BLaER1 treated with 17β-estradiol and CSF1 and Interleukin-3, amounts not matched to agents 10 nM and 100 nM (cell line): ENCODE measurements at regions not wholly inside any gene's neighbourhood (a gene's known extent, or its start where the extent isn't known, plus 50 kb on each side); places are given as distances from the start of the nearest gene placed in this dataset.
"Not testable (repeated sequence)": the region's sequence is repeated elsewhere in the genome, so short reads cannot be mapped to it uniquely, and the experiment has no call there.

Source experiments
- H3K27ac ChIP-seq, 11 experiments: shearing (Covaris generic); formaldehyde crosslinking; 2 replicates each; pipeline ENCODE4 v1.8.1; 2022
- H3K27me3 ChIP-seq, 11 experiments: shearing (Covaris generic); formaldehyde crosslinking; 2 replicates each; pipeline ENCODE4 v1.8.1; 2022
- H3K36me3 ChIP-seq, 11 experiments: shearing (Covaris generic); formaldehyde crosslinking; 2 replicates each; pipeline ENCODE4 v1.8.1; 2022
- H3K4me1 ChIP-seq, 10 experiments: shearing (Covaris generic); formaldehyde crosslinking; 2 replicates each; pipeline ENCODE4 v1.8.1; 2022
- H3K4me2 ChIP-seq, 11 experiments: shearing (Covaris generic); formaldehyde crosslinking; 2 replicates each; pipeline ENCODE4 v1.8.1; 2022
- H3K4me3 ChIP-seq, 10 experiments: shearing (Covaris generic); formaldehyde crosslinking; 2 replicates each; pipeline ENCODE4 v1.8.1; 2022
- H3K9ac ChIP-seq, 11 experiments: shearing (Covaris generic); formaldehyde crosslinking; 2 replicates each; pipeline ENCODE4 v1.8.1; 2022
- H3K9me3 ChIP-seq, 11 experiments: shearing (Covaris generic); formaldehyde crosslinking; replicated peaks in 1 of 11; 2 replicates each; pipeline ENCODE4 v1.8.1; 2022
- H4K20me1 ChIP-seq, 11 experiments: shearing (Covaris generic); formaldehyde crosslinking; 2 replicates each; pipeline ENCODE4 v1.8.1; 2022

DNA sequence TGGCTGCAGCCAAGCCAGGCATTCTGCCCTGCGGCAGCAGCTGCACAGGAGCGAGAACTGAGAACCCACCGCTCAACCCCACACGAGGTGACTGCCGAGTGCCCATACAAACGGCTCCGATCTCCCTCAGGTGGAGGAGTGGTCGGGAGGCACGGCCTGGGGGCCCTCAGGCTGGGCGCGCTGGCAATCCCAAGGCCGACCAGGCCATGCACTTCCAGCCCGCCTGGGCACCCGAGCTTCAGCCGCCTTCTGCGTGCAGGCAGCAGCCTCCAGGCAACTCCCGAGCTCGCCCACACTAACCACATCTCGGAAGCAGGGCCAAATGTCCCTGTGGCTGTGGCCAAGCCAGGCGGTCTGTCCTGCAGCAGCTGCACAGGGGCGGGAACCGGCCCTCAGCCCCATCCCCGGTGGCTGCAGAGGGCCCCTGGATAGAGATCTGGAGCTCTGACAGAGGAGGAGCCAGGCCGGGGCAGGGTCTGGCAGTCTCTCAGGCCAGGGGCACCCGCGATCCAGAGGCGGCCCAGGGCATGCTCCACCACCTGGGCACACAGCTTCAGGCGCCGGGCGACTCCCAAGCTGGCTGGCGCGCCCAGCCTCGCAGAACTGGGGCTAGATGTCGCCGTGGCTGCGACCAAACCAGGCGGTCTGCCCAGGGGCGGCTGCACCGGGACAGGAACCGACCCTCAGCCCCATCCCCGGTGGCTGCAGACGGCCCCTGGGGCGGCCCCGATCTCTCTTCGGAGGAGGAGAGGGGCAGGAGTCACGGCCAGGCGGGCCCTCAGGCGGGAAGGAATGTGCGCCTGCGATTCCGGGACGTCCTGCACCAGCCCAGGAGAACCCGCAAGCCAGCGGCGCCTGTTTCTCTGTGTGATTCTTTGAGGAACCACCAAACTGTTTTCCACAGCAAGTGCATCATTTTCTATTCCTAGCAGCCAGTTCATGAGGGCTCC lies 538.0 kb downstream of the CWH43 start:
- not testable (repeated sequence) for H3K36me3 ChIP-seq, H3K4me1 ChIP-seq, H3K27me3 ChIP-seq, H3K9ac ChIP-seq, H3K27ac ChIP-seq, H4K20me1 ChIP-seq, H3K4me2 ChIP-seq, H3K4me3 ChIP-seq
- H3K9me3 ChIP-seq, result peaks cover 7 to 18% (median 13%) of the 10 kb centered on the region in 11 experiments; a peak in 20 of 22 replicates

DNA sequence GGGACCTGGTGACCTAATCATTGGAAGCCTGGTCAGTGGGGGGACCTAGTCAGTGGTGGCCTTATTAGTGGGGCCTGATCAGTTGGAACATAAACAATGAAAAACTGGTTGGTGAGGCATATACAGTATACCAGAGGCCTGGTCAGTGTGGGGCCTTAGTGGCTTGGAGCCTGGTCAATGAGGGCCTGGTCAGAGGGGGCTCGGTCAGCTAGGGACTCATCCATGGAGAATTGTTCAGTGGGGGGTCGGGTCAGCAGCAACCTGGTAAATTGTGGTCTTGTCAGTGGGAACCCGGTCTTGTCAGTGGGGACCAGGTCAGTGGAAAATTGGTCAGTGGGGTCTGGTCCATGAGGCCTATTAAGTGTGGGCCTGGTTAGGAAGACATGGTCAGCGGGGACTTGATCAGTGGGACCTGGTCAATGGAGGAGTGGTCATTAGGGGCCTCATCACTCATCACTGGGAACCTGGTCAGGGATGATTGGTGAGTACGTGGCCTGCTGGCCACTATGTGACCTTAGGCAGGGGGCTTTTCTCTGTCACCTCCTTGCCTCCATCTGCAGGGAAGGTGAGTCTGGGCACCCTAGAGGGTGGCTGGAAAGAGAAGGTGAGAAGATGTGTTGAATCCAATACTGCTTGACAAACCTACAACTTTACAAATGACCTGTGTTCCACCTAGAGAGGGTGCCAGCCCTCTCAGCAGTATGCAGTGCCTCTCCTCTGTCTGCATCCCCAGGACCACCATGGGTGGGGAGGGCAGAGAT lies 573.0 kb downstream of the CWH43 start:
- not testable (repeated sequence) for H3K9ac ChIP-seq, H3K36me3 ChIP-seq, H3K4me2 ChIP-seq, H3K27ac ChIP-seq, H3K4me1 ChIP-seq, H4K20me1 ChIP-seq, H3K27me3 ChIP-seq, H3K4me3 ChIP-seq
- H3K9me3 ChIP-seq, result peaks cover 0 to 12% (median 6%) of the 10 kb centered on the region in 11 experiments; a peak in 10 of 22 replicates

GRCh38 chr4:49560131-49560816 lies 574.2 kb downstream of the CWH43 start:
- not testable (repeated sequence) for H3K36me3 ChIP-seq, H3K9me3 ChIP-seq, H3K9ac ChIP-seq, H3K27ac ChIP-seq, H3K4me1 ChIP-seq, H4K20me1 ChIP-seq, H3K4me2 ChIP-seq, H3K27me3 ChIP-seq, H3K4me3 ChIP-seq

DNA sequence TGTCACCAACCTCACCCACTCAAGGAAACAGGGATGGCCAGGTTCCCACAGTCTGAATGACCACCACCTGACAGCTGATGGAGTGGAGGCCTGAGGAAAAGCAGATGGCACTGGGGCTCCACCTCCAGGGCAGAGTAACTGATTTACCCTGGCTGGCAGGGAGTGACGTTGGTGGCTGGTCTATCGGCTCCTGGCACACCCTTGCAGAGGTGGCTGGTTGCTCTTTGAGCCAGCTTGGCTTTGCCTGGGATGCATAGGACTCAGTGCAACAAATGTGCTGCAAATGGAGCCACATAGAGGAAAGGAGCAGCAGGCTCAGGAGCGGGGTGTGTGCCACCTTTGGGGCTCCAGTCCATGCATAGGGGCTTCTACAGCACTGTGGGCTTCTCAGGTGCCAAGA lies 574.8 kb downstream of the CWH43 start:
- H3K36me3 ChIP-seq, H3K27ac ChIP-seq, H3K9me3 ChIP-seq, H3K4me1 ChIP-seq, H3K9ac ChIP-seq, H4K20me1 ChIP-seq, H3K4me2 ChIP-seq, H3K4me3 ChIP-seq, H3K27me3 ChIP-seq: not testable (repeated sequence)

DNA sequence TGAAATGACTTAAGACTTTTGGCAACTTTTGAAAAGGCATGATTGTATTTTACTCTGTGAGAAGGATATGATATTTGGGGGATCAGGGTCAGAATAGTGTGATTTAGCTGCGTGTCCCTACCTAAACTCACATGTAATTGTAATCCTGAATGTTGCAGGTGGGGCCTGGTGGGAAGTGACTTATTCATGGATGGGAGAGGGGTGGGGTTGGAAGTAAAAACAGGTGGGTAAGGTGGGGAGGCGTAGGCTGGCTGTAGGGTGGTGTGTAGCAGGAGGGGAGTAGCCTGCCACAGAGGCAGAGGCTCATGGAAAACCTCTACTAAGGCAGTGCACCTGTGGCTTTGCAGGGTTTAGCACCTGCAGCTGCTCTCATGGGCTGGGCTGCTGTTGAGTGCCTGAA lies 584.2 kb downstream of the CWH43 start:
- H3K4me1 ChIP-seq, H3K36me3 ChIP-seq, H3K27me3 ChIP-seq, H3K4me2 ChIP-seq, H4K20me1 ChIP-seq, H3K9ac ChIP-seq, H3K27ac ChIP-seq, H3K4me3 ChIP-seq: not testable (repeated sequence)
- peaks cover 0 to 12% (median 2%) of the 10 kb centered on the region in 11 experiments; a peak in 6 of 22 replicates for H3K9me3 ChIP-seq

DNA sequence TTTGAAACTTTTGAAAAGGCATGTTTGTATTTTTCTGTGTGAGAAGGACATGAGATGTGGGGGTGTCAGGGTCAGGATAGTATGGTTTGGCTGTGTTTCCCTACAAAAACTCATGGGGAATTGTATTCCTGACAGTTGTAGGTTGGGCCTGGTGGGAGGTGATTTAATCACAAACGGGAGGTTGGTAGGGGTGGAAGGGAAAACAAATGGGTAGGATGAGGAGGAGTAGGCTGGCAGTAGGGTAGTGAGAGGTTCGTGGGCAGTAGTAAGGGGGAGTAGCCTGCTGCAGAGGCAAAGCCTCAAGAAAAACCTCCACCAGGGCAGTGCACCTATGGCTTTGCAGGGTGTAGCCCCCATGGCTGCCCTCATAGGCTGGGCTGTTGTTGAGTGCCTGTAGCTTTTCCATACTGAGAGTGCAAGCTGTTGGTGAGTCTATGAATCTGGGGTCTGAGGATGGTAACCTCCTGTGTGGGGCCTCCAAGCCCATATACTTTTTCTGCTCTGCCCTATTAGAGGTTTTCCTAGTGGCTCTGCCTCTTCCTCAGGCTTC lies 587.7 kb downstream of the CWH43 start:
- not testable (repeated sequence) for H3K27ac ChIP-seq, H4K20me1 ChIP-seq, H3K4me2 ChIP-seq, H3K27me3 ChIP-seq, H3K9ac ChIP-seq, H3K36me3 ChIP-seq, H3K4me3 ChIP-seq, H3K4me1 ChIP-seq
- peaks cover 5 to 23% (median 12%) of the 10 kb centered on the region in 11 experiments; a peak in 21 of 22 replicates for H3K9me3 ChIP-seq

- H3K27me3 ChIP-seq, H3K4me3 ChIP-seq, H4K20me1 ChIP-seq, H3K4me2 ChIP-seq, H3K4me1 ChIP-seq, H3K9ac ChIP-seq, H3K36me3 ChIP-seq, H3K27ac ChIP-seq: not testable (repeated sequence)
- peaks cover 9 to 30% (median 18%) of the 10 kb centered on the region in 11 experiments; a peak in 21 of 22 replicates for H3K9me3 ChIP-seq
Measured at GRCh38 chr4:49575250-49575649, 589.2 kb downstream of the CWH43 start.

GRCh38 chr4:49578371-49578770 lies 592.3 kb downstream of the CWH43 start:
- not testable (repeated sequence) for H3K4me3 ChIP-seq, H3K36me3 ChIP-seq, H3K4me1 ChIP-seq, H3K4me2 ChIP-seq, H3K27ac ChIP-seq, H3K9ac ChIP-seq, H3K27me3 ChIP-seq, H4K20me1 ChIP-seq
- H3K9me3 ChIP-seq, result peaks cover 9 to 31% (median 18%) of the 10 kb centered on the region in 11 experiments; a peak in 21 of 22 replicates

GRCh38 chr4:49578899-49579298 lies 592.8 kb downstream of the CWH43 start:
- H4K20me1 ChIP-seq, H3K27me3 ChIP-seq, H3K9ac ChIP-seq, H3K27ac ChIP-seq, H3K36me3 ChIP-seq, H3K4me1 ChIP-seq, H3K4me3 ChIP-seq, H3K4me2 ChIP-seq: not testable (repeated sequence)
- peaks cover 9 to 31% (median 16%) of the 10 kb centered on the region in 11 experiments; a peak in 21 of 22 replicates for H3K9me3 ChIP-seq

GRCh38 chr4:49580166-49580565 lies 594.1 kb downstream of the CWH43 start:
- peaks cover 9 to 31% (median 16%) of the 10 kb centered on the region in 11 experiments; a peak in 21 of 22 replicates for H3K9me3 ChIP-seq

GRCh38 chr4:49588401-49588800 lies 602.3 kb downstream of the CWH43 start:
- H3K36me3 ChIP-seq, H3K4me1 ChIP-seq, H3K27me3 ChIP-seq, H3K4me3 ChIP-seq, H3K4me2 ChIP-seq, H3K27ac ChIP-seq, H3K9ac ChIP-seq, H4K20me1 ChIP-seq, H3K9me3 ChIP-seq: not testable (repeated sequence)

More at GRCh38 chr4:49580166-49580565, 594.1 kb downstream of the CWH43 start:
- not testable (repeated sequence) for H3K9ac ChIP-seq, H3K4me2 ChIP-seq, H4K20me1 ChIP-seq, H3K27ac ChIP-seq, H3K4me1 ChIP-seq, H3K27me3 ChIP-seq, H3K36me3 ChIP-seq, H3K4me3 ChIP-seq

DNA sequence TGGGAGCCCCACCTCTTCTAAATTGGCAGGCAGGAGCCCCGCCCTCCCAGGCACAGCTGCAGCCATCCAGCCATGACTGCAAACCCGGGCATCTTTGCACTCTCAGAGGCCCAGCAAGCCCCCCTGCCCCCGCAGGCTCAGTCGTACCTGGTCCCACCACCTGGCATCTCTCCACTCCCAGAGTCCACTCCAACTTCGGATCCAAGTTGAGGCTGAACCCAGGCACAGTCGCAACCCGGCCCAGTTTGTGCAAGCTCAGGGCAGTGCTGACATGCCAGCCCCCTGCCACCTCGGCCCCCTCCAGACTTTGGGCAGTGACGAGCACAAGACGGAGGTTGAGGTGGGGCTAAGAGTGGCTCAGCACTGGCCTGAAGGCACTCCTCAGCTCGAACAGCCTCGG lies 632.4 kb downstream of the CWH43 start:
- peaks cover 8 to 32% (median 19%) of the 10 kb centered on the region in 11 experiments; a peak in 18 of 22 replicates for H3K9me3 ChIP-seq
- not testable (repeated sequence) for H3K4me3 ChIP-seq, H3K4me1 ChIP-seq, H3K4me2 ChIP-seq, H3K27ac ChIP-seq, H3K9ac ChIP-seq, H4K20me1 ChIP-seq, H3K36me3 ChIP-seq, H3K27me3 ChIP-seq

DNA sequence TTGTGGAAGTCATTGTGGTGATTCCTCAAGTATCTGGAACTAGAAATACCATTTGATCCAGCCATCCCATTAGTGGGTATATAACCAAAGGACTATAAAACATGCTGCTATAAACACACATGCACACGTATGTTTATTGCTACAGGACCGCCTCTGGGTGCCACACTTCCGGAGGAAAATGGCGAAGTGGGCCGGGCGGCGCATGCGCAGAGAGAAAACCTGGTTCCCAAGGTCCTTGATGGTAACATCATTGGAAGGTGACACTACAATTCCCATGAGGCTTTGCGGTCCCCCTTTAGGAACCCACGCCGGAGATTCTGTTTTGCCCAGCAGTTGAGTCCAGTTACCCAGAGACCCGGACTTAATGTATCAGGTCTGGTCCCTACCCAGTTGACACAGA lies 640.4 kb downstream of the CWH43 start:
- H3K27ac ChIP-seq, H3K27me3 ChIP-seq, H3K9ac ChIP-seq, H3K4me2 ChIP-seq, H3K4me1 ChIP-seq, H3K36me3 ChIP-seq, H4K20me1 ChIP-seq, H3K4me3 ChIP-seq: not testable (repeated sequence)
- peaks cover 5 to 23% (median 13%) of the 10 kb centered on the region in 11 experiments; a peak in 17 of 22 replicates for H3K9me3 ChIP-seq
